Suprapubic skin (tissue), 4 donors: ENCODE measurements at regions not wholly inside any gene's neighbourhood (a gene's known extent, or its start where the extent isn't known, plus 50 kb on each side); places are given as distances from the start of the nearest gene placed in this dataset.

Source experiments
- DNase-seq, 2 donors: peaks; one replicate each; pipeline ENCODE4 v3.0.0-alpha.2; 2019; ENCODE audit warnings: low spot score in 2 of 2
- H3K27ac ChIP-seq: fragments of 200-600 bp; sonication (generic); one replicate; pipeline ENCODE4 v1.5.1; 2019
- H3K27me3 ChIP-seq: fragments of 200-600 bp; sonication (generic); one replicate; pipeline ENCODE4 v1.5.1; 2019
- H3K36me3 ChIP-seq: fragments of 200-600 bp; sonication (generic); one replicate; pipeline ENCODE4 v1.5.1; 2019
- H3K4me1 ChIP-seq: fragments of 200-600 bp; sonication (generic); one replicate; pipeline ENCODE4 v1.5.1; 2019
- H3K4me3 ChIP-seq: fragments of 200-600 bp; sonication (generic); one replicate; pipeline ENCODE4 v1.5.1; 2019; ENCODE audit warnings: mild to moderate bottlenecking
- H3K9me3 ChIP-seq: fragments of 200-600 bp; sonication (generic); one replicate; pipeline ENCODE4 v1.5.1; 2019
- EP300 ChIP-seq: sonication (generic); formaldehyde crosslinking; IDR thresholded peaks from one replicate; pipeline ENCODE4 v1.6.1; 2017; ENCODE audit warnings: antibody characterized with exemption
- POLR2A ChIP-seq, 2 donors: fragments of 450-650 bp; IDR thresholded peaks; one replicate each; pipeline ENCODE4 v1.6.1; 2017; ENCODE audit warnings: antibody characterized with exemption in 2 of 2, mild to moderate bottlenecking in 2 of 2, moderate library complexity in 2 of 2
- POLR2AphosphoS5 ChIP-seq, 3 donors: sonication (generic); formaldehyde crosslinking; IDR thresholded peaks; one replicate each; pipeline ENCODE4 v1.6.1; 2017; ENCODE audit warnings: antibody characterized with exemption in 3 of 3
- WGBS: methylation state at CpG from one replicate; pipeline ENCODE4 v1.1.5; 2018; 5-methylcytosine and 5-hydroxymethylcytosine counted together
- TF ChIP-seq, protein P1 (sequence below), 2 donors: fragments of 200-600 bp in 1 of 2; fragments of 450-650 bp in 1 of 2; sonication (generic) in 1 of 2; IDR thresholded peaks; one replicate each; pipeline ENCODE4 v1.5.1; 2016 to 2019; ENCODE audit warnings: antibody characterized with exemption in 2 of 2, mild to moderate bottlenecking in 1 of 2, moderate library complexity in 1 of 2

DNA sequence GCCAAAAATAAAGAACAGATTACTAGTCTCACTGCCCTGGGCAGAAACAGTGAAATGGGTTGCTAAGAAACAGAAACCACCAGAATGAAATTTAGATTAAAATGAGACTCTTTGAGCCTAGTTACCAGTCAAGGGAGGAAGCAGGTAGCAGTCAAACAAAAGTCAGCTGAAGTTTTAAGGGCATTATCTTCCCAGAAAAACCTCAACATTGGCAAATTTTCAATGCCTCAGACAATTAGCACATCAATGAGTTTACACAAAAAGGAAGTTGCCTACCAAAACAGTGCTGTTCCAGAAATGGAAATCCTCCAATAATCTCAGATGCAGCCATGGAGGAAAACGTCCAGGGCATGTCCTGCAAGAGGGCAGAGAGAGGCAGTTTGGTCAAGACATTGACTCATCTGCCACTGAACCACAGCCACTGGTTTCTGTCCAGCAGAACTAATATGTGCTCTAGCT, 399.7 kb upstream of the ADGRB3 start:
- TF ChIP-seq POLR2AphosphoS5 (IDR thresholded peaks at IDR 0.05) (no peak), POLR2A (IDR thresholded peaks at IDR 0.05) (no peak), EP300 (no peak)
- TF ChIP-seq, protein P1, sequence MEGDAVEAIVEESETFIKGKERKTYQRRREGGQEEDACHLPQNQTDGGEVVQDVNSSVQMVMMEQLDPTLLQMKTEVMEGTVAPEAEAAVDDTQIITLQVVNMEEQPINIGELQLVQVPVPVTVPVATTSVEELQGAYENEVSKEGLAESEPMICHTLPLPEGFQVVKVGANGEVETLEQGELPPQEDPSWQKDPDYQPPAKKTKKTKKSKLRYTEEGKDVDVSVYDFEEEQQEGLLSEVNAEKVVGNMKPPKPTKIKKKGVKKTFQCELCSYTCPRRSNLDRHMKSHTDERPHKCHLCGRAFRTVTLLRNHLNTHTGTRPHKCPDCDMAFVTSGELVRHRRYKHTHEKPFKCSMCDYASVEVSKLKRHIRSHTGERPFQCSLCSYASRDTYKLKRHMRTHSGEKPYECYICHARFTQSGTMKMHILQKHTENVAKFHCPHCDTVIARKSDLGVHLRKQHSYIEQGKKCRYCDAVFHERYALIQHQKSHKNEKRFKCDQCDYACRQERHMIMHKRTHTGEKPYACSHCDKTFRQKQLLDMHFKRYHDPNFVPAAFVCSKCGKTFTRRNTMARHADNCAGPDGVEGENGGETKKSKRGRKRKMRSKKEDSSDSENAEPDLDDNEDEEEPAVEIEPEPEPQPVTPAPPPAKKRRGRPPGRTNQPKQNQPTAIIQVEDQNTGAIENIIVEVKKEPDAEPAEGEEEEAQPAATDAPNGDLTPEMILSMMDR (IDR thresholded peaks at IDR 0.05) = no peak
- no peak for DNase-seq
- H3K4me1 ChIP-seq = no peaks in the 10 kb centered on the region
- no peaks in the 10 kb centered on the region for H3K9me3 ChIP-seq
- no peak overlapping the region for H3K27ac ChIP-seq
- H3K36me3 ChIP-seq = no peaks in the 10 kb centered on the region
- no peaks in the 10 kb centered on the region for H3K27me3 ChIP-seq
- 13% methylated on average over 1 of the region's 1 CpG for WGBS
- H3K4me3 ChIP-seq = no peak overlapping the region

DNA sequence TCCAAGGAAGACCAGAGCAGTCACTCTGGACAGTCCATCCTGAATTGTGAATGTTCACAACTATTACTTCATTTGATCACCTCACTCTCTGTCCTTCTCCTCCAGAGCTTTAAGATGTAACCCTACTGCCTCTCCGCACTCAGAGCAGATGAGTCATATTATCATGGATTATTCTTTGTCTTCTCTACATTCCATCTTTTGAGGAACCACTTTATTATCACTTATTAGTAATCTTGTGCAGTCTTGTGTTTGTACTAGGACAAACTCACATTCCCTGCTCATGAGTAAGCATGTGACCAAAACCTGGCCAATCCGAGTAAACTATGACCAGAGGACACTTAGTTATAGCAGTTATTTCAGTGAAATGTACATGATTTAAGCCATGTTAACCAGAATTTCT, 401.5 kb upstream of the ADGRB3 start:
- TF ChIP-seq, protein P1 (IDR thresholded peaks at IDR 0.05) = no peak
- no peak for TF ChIP-seq POLR2AphosphoS5 (IDR thresholded peaks at IDR 0.05)
- TF ChIP-seq POLR2A (IDR thresholded peaks at IDR 0.05) = no peak
- TF ChIP-seq EP300 = no peak
- Histone ChIP-seq H3K36me3 (no peaks in the 10 kb centered on the region), H3K27ac (no peak overlapping the region), H3K4me3 (no peak overlapping the region), H3K9me3 (no peaks in the 10 kb centered on the region), H3K27me3 (no peaks in the 10 kb centered on the region), H3K4me1 (no peaks in the 10 kb centered on the region)
- DNase-seq = no peak
- WGBS = 77% methylated on average over 2 of the region's 2 CpGs

GRCh38 chr6:68229566-68229965, 405.5 kb upstream of the ADGRB3 start:
- Histone ChIP-seq H3K4me1 (no peaks in the 10 kb centered on the region), H3K9me3 (no peaks in the 10 kb centered on the region), H3K36me3 (no peaks in the 10 kb centered on the region), H3K27ac (no peak overlapping the region), H3K4me3 (no peak overlapping the region), H3K27me3 (no peaks in the 10 kb centered on the region)
- 69% methylated on average over 1 of the region's 1 CpG for WGBS
- DNase-seq = no peak
- TF ChIP-seq, protein P1 (IDR thresholded peaks at IDR 0.05) = no peak
- TF ChIP-seq EP300 (no peak), POLR2AphosphoS5 (IDR thresholded peaks at IDR 0.05) (no peak), POLR2A (IDR thresholded peaks at IDR 0.05) (no peak)

- Histone ChIP-seq H3K4me3 (no peak overlapping the region), H3K36me3 (no peaks in the 10 kb centered on the region), H3K9me3 (no peaks in the 10 kb centered on the region), H3K27ac (no peak overlapping the region), H3K27me3 (no peaks in the 10 kb centered on the region), H3K4me1 (no peaks in the 10 kb centered on the region)
- DNase-seq = no peak
- 47% methylated on average over 3 of the region's 3 CpGs for WGBS
- TF ChIP-seq, protein P1 (IDR thresholded peaks at IDR 0.05) = no peak
- TF ChIP-seq EP300 (no peak), POLR2A (IDR thresholded peaks at IDR 0.05) (no peak), POLR2AphosphoS5 (IDR thresholded peaks at IDR 0.05) (no peak)
Measured at GRCh38 chr6:68226460-68226859, 408.6 kb upstream of the ADGRB3 start.

GRCh38 chr6:68225729-68226128, 409.4 kb upstream of the ADGRB3 start:
- Histone ChIP-seq H3K4me1 (no peaks in the 10 kb centered on the region), H3K36me3 (no peaks in the 10 kb centered on the region), H3K9me3 (no peaks in the 10 kb centered on the region), H3K27ac (no peak overlapping the region), H3K4me3 (no peak overlapping the region), H3K27me3 (no peaks in the 10 kb centered on the region)
- TF ChIP-seq POLR2A (IDR thresholded peaks at IDR 0.05) (no peak), POLR2AphosphoS5 (IDR thresholded peaks at IDR 0.05) (no peak), EP300 (no peak)
- TF ChIP-seq, protein P1 (IDR thresholded peaks at IDR 0.05) = no peak
- DNase-seq = no peak
